T-cell (primary cell): ENCODE measurements at regions not wholly inside any gene's neighbourhood (a gene's known extent, or its start where the extent isn't known, plus 50 kb on each side); places are given as distances from the start of the nearest gene placed in this dataset.
A peak's percentile ranks its signal among the peaks of the same experiment; 100 is the strongest.

Experiments
- ATAC-seq, 4 experiments: fragments of 200-7000 bp in 3 of 4; fragments of 150-1000 bp in 1 of 4; cut with Tn5 transposase; replicated peaks in 1 of 4; 1 replicate in 3 of 4; 2 replicates in 1 of 4; pipeline ENCODE4 v1.10.0; 2021; ENCODE audit warnings: moderate library complexity in 3 of 4, mild to moderate bottlenecking in 2 of 4, moderate number of reproducible peaks in 1 of 4
- CTCF ChIA-PET, 2 donors: fragments of 300-600 bp; sonication (Branson Sonifier 250); formaldehyde crosslinking; loops; one replicate each; lab custom pipeline; 2022; ENCODE audit warnings: antibody characterized with exemption in 2 of 2; lab: Charles Lee
- POLR2A ChIA-PET, 2 donors: fragments of 300-600 bp; sonication (Branson Sonifier 250); formaldehyde crosslinking; loops; one replicate each; lab custom pipeline; 2022; ENCODE audit warnings: antibody characterized with exemption in 2 of 2; lab: Charles Lee
- DNase-seq, 35 experiments: peaks; one replicate each; pipeline versions ENCODE4 v3.0.0 to v3.0.0-alpha.2; 2013 to 2023
- H3K27ac ChIP-seq: one replicate; pipeline ENCODE4 v1.5.1; 2013; ENCODE audit warnings: low read length
- H3K27me3 ChIP-seq, 2 experiments: replicated peaks in 1 of 2; 1 replicate in 1 of 2; 2 replicates in 1 of 2; pipeline versions ENCODE4 v1.6.1 to v1.7.0; 2013; ENCODE audit warnings: low read length in 1 of 2, mixed read lengths in 1 of 2; ENCODE audit not compliant: control insufficient read depth in 2 of 2, insufficient read depth in 2 of 2; ENCODE audit errors: extremely low read depth in 1 of 2
- H3K36me3 ChIP-seq, 2 donors: 1 replicate in 1 of 2; 2 replicates in 1 of 2; pipeline versions ENCODE4 v1.6.1 to v1.7.0; 2013; ENCODE audit warnings: low read length in 1 of 2; ENCODE audit not compliant: control insufficient read depth in 2 of 2, insufficient read depth in 1 of 2; ENCODE audit errors: extremely low read depth in 1 of 2
- H3K4me1 ChIP-seq, 2 experiments: 1 replicate in 1 of 2; 2 replicates in 1 of 2; pipeline versions ENCODE4 v1.6.1 to v1.7.0; 2013; ENCODE audit warnings: low read length in 2 of 2, mixed read lengths in 1 of 2; ENCODE audit not compliant: insufficient read depth in 2 of 2, control insufficient read depth in 1 of 2; ENCODE audit errors: extremely low read depth in 1 of 2
- H3K4me3 ChIP-seq, 2 donors: 1 replicate in 1 of 2; 2 replicates in 1 of 2; pipeline versions ENCODE4 v1.5.1 to v1.7.0; 2013; ENCODE audit warnings: mild to moderate bottlenecking in 2 of 2, low read length in 1 of 2, moderate library complexity in 1 of 2; ENCODE audit not compliant: control insufficient read depth in 1 of 2; ENCODE audit errors: extremely low read depth in 1 of 2
- H3K9me3 ChIP-seq: 2 replicates; pipeline ENCODE4 v1.7.0; 2013
- H3K27ac Mint-ChIP-seq, 2 donors: one replicate each; pipeline ENCODE4 v1.8.0; 2020 to 2021; ENCODE audit warnings: mild to moderate bottlenecking in 2 of 2, mixed read lengths in 2 of 2
- H3K27me3 Mint-ChIP-seq, 2 donors: one replicate each; pipeline ENCODE4 v1.8.0; 2021 to 2022; ENCODE audit warnings: mixed read lengths in 2 of 2
- H3K36me3 Mint-ChIP-seq: one replicate; pipeline ENCODE4 v1.8.0; 2021; ENCODE audit warnings: mixed read lengths
- H3K4me1 Mint-ChIP-seq, 3 donors: one replicate each; pipeline ENCODE4 v1.8.0; 2020 to 2022; ENCODE audit warnings: mixed read lengths in 3 of 3, mild to moderate bottlenecking in 1 of 3
- H3K4me3 Mint-ChIP-seq, 3 donors: one replicate each; pipeline ENCODE4 v1.8.0; 2020 to 2022; ENCODE audit warnings: mild to moderate bottlenecking in 3 of 3, mixed read lengths in 3 of 3, moderate library complexity in 3 of 3
- H3K9me3 Mint-ChIP-seq, 3 donors: one replicate each; pipeline ENCODE4 v1.8.0; 2020 to 2022; ENCODE audit warnings: mixed read lengths in 3 of 3
- WGBS: methylation state at CpG from one replicate; pipeline ENCODE4 v1.1.5; 2013; ENCODE audit warnings: missing lambda C conversion rate; ENCODE audit not compliant: insufficient coverage; 5-methylcytosine and 5-hydroxymethylcytosine counted together

GRCh38 chr16:86118467-86119307, 219.7 kb downstream of the IRF8 start:
- Mint-ChIP-seq H3K36me3 (no peaks in the 10 kb centered on the region), H3K27ac (no peak overlapping the region), H3K9me3 (no peaks in the 10 kb centered on the region), H3K4me3 (no peak overlapping the region), H3K27me3 (peaks cover 17 to 19% of the 10 kb centered on the region in 2 donors), H3K4me1 (no peaks in the 10 kb centered on the region)
- no peaks in the 10 kb centered on the region for H3K9me3 ChIP-seq
- H3K27me3 ChIP-seq = peaks cover 0 to 55% of the 10 kb centered on the region in 2 experiments
- ChIA-PET POLR2A (no interaction called here), CTCF (no interaction called here)
- no peaks in the 10 kb centered on the region for H3K4me1 ChIP-seq
- DNase-seq (no peak), ATAC-seq (no peak)
- no peak overlapping the region for H3K4me3 ChIP-seq
- H3K36me3 ChIP-seq = no peaks in the 10 kb centered on the region
- 63% methylated on average over 8 of the region's 12 CpGs for WGBS
- H3K27ac ChIP-seq = no peak overlapping the region

- H3K9me3 ChIP-seq = no peaks in the 10 kb centered on the region
- H3K4me1 ChIP-seq = no peaks in the 10 kb centered on the region
- no peaks in the 10 kb centered on the region for H3K36me3 ChIP-seq
- ChIA-PET POLR2A (interaction anchor here in 1 of 2 donors (0.5 kb wide), 1 partner anchor 363 kb away, joined by 5 read pairs; no protein-coding TSS in a partner anchor), CTCF (no interaction called here)
- DNase-seq (no peak), ATAC-seq (peak in 1 of 4 experiments; percentile 33)
- no peaks in the 10 kb centered on the region for H3K4me1 Mint-ChIP-seq
- 40% methylated on average over 2 of the region's 8 CpGs for WGBS
- H3K9me3 Mint-ChIP-seq = no peaks in the 10 kb centered on the region
- no peaks in the 10 kb centered on the region for H3K36me3 Mint-ChIP-seq
- no peak overlapping the region for H3K4me3 ChIP-seq
- peaks cover 0 to 54% of the 10 kb centered on the region in 2 experiments for H3K27me3 ChIP-seq
- H3K27me3 Mint-ChIP-seq = peaks cover 17 to 23% of the 10 kb centered on the region in 2 donors
- H3K27ac Mint-ChIP-seq = no peak overlapping the region
- no peak overlapping the region for H3K27ac ChIP-seq
- no peak overlapping the region for H3K4me3 Mint-ChIP-seq
These were observed 221.5 kb downstream of the IRF8 start for GRCh38 chr16:86120201-86121192.

GRCh38 chr16:86121374-86122010, 222.5 kb downstream of the IRF8 start:
- H3K4me1 ChIP-seq = no peaks in the 10 kb centered on the region
- DNase-seq = no peak
- Mint-ChIP-seq H3K4me1 (no peaks in the 10 kb centered on the region), H3K4me3 (no peak overlapping the region), H3K27me3 (peaks cover 15 to 23% of the 10 kb centered on the region in 2 donors), H3K9me3 (no peaks in the 10 kb centered on the region), H3K36me3 (no peaks in the 10 kb centered on the region), H3K27ac (no peak overlapping the region)
- H3K9me3 ChIP-seq = no peaks in the 10 kb centered on the region
- POLR2A ChIA-PET = no interaction called here
- no peak overlapping the region for H3K27ac ChIP-seq
- peaks cover 0 to 50% of the 10 kb centered on the region in 2 experiments for H3K27me3 ChIP-seq
- H3K36me3 ChIP-seq = no peaks in the 10 kb centered on the region
- H3K4me3 ChIP-seq = no peak overlapping the region
- 54% methylated on average over 3 of the region's 3 CpGs for WGBS
- ATAC-seq = no peak
- CTCF ChIA-PET = no interaction called here

- ChIA-PET CTCF (no interaction called here), POLR2A (no interaction called here)
- ATAC-seq (no peak), DNase-seq (no peak)
- H3K4me3 ChIP-seq = no peak overlapping the region
- Mint-ChIP-seq H3K9me3 (no peaks in the 10 kb centered on the region), H3K27me3 (peaks cover 15 to 23% of the 10 kb centered on the region in 2 donors), H3K27ac (no peak overlapping the region), H3K36me3 (no peaks in the 10 kb centered on the region), H3K4me3 (no peak overlapping the region), H3K4me1 (no peaks in the 10 kb centered on the region)
- H3K36me3 ChIP-seq = no peaks in the 10 kb centered on the region
- H3K27ac ChIP-seq = no peak overlapping the region
- peaks cover 0 to 40% of the 10 kb centered on the region in 2 experiments for H3K27me3 ChIP-seq
- H3K9me3 ChIP-seq = no peaks in the 10 kb centered on the region
- 57% methylated on average over 11 of the region's 15 CpGs for WGBS
- no peaks in the 10 kb centered on the region for H3K4me1 ChIP-seq
These were observed 223.8 kb downstream of the IRF8 start for GRCh38 chr16:86122681-86123342.

- H3K36me3 ChIP-seq = no peaks in the 10 kb centered on the region
- no peak overlapping the region for H3K27ac Mint-ChIP-seq
- no peak for DNase-seq
- no peaks in the 10 kb centered on the region for H3K4me1 Mint-ChIP-seq
- H3K4me3 ChIP-seq = no peak overlapping the region
- H3K9me3 ChIP-seq = no peaks in the 10 kb centered on the region
- ChIA-PET POLR2A (no interaction called here), CTCF (no interaction called here)
- H3K27me3 Mint-ChIP-seq = peaks cover 15 to 23% of the 10 kb centered on the region in 2 donors
- no peaks in the 10 kb centered on the region for H3K36me3 Mint-ChIP-seq
- WGBS = 69% methylated on average over 3 of the region's 4 CpGs
- no peak overlapping the region for H3K27ac ChIP-seq
- H3K4me1 ChIP-seq = no peaks in the 10 kb centered on the region
- ATAC-seq = no peak
- H3K4me3 Mint-ChIP-seq = no peak overlapping the region
- H3K27me3 ChIP-seq = peaks cover 0 to 33% of the 10 kb centered on the region in 2 experiments
- no peaks in the 10 kb centered on the region for H3K9me3 Mint-ChIP-seq
These were observed 225.4 kb downstream of the IRF8 start for GRCh38 chr16:86124321-86124720.

GRCh38 chr16:86126891-86127290, 227.9 kb downstream of the IRF8 start:
- WGBS = 85% methylated on average over 7 of the region's 12 CpGs
- no peak overlapping the region for H3K27ac ChIP-seq
- H3K9me3 ChIP-seq = no peaks in the 10 kb centered on the region
- no peaks in the 10 kb centered on the region for H3K9me3 Mint-ChIP-seq
- H3K36me3 ChIP-seq = no peaks in the 10 kb centered on the region
- DNase-seq (no peak), ATAC-seq (no peak)
- no peaks in the 10 kb centered on the region for H3K4me1 ChIP-seq
- no peak overlapping the region for H3K4me3 Mint-ChIP-seq
- H3K36me3 Mint-ChIP-seq = no peaks in the 10 kb centered on the region
- peaks cover 0 to 28% of the 10 kb centered on the region in 2 experiments for H3K27me3 ChIP-seq
- no peak overlapping the region for H3K4me3 ChIP-seq
- H3K27me3 Mint-ChIP-seq = peaks cover 13 to 14% of the 10 kb centered on the region in 2 donors
- CTCF ChIA-PET = no interaction called here
- H3K4me1 Mint-ChIP-seq = no peaks in the 10 kb centered on the region
- H3K27ac Mint-ChIP-seq = no peak overlapping the region
- POLR2A ChIA-PET = no interaction called here
